ENCODE measurements at regions not wholly inside any gene's neighbourhood (a gene's known extent, or its start where the extent isn't known, plus 50 kb on each side); places are given as distances from the start of the nearest gene placed in this dataset.
"Not testable (repeated sequence)": the region's sequence is repeated elsewhere in the genome, so short reads cannot be mapped to it uniquely, and the experiment has no call there.

DNA sequence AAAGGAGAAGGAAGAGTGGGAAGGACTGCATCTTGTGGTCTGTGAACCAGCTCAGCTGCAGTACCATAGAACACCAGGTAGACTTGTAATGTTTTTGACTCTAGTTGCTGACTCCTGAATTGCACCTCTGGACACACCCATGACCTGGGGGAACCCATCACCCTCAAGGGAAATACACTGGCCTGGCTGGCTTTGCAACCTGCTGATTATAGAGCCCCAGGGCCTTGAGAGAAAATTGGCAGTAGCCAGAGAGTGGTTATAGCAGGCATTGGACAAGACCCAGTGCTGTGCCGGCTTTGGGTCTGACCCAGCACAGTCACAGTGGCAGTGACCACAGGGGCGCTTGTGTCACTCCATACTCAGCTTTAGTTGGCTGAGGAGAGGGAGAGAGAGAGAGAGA, 902.3 kb downstream of the GRID1 start:
- Mint-ChIP-seq H3K27ac (no peak overlapping the region), H3K4me1 (no peaks in the 10 kb centered on the region), H3K4me3 (no peak overlapping the region), H3K9me3 (peaks cover 32% of the 10 kb centered on the region), H3K27me3 (ENCODE audit: low read depth) (no peaks in the 10 kb centered on the region), H3K36me3 (no peaks in the 10 kb centered on the region)
- TF ChIP-seq, protein P1, sequence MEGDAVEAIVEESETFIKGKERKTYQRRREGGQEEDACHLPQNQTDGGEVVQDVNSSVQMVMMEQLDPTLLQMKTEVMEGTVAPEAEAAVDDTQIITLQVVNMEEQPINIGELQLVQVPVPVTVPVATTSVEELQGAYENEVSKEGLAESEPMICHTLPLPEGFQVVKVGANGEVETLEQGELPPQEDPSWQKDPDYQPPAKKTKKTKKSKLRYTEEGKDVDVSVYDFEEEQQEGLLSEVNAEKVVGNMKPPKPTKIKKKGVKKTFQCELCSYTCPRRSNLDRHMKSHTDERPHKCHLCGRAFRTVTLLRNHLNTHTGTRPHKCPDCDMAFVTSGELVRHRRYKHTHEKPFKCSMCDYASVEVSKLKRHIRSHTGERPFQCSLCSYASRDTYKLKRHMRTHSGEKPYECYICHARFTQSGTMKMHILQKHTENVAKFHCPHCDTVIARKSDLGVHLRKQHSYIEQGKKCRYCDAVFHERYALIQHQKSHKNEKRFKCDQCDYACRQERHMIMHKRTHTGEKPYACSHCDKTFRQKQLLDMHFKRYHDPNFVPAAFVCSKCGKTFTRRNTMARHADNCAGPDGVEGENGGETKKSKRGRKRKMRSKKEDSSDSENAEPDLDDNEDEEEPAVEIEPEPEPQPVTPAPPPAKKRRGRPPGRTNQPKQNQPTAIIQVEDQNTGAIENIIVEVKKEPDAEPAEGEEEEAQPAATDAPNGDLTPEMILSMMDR (IDR thresholded peaks at IDR 0.05; ENCODE audit: unreplicated experiment), result no peak
- no peak for DNase-seq (ENCODE audit: low spot score in 2 of 2, unreplicated experiment in 2 of 2)

DNA sequence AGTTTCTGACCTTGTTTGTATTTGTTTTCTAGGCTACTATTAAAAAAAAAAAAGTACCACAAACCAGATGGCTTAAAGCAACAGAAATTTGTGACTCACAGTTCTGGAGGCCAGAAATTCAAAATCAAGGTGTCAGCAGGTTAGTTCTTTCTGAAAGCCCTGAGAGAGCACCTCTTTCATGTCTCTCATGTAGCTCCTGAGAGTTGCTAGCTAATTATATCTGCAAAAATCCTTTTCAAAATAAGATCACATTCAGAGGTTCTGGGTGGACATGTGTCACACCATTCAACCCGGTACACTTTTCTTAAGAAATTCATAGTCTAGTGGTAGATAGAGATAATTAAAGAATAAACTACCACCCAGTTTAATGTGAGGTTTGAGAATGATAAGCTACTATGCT, 888.6 kb downstream of the GRID1 start:
- DNase-seq (ENCODE audit: low spot score in 2 of 2, unreplicated experiment in 2 of 2), result no peak
- peaks cover 6% of the 10 kb centered on the region for H3K9me3 Mint-ChIP-seq
- no peak overlapping the region for H3K27ac Mint-ChIP-seq
- no peaks in the 10 kb centered on the region for H3K4me1 Mint-ChIP-seq
- TF ChIP-seq, protein P1 (IDR thresholded peaks at IDR 0.05; ENCODE audit: unreplicated experiment), result no peak
- no peak overlapping the region for H3K4me3 Mint-ChIP-seq
- no peaks in the 10 kb centered on the region for H3K36me3 Mint-ChIP-seq
- H3K27me3 Mint-ChIP-seq (ENCODE audit: low read depth), result peaks cover 5% of the 10 kb centered on the region

DNA sequence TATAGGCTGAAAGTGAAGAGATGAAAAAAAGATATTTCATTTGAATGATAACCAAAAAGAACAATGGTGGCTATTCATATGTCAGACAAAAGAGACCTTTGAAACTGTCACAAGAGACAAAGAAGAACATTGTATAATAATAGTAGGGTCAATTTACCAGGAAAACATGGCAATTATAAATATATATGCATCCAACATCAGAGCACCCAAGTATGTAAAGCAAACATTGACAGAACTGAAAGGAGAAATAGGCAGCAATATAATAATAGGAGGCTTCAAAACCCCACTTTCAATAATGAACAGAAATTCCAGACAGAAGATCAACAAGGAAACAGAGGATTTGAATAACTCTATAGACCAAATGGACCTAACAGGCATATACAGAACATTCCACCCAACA, 876.2 kb downstream of the GRID1 start:
- Mint-ChIP-seq H3K4me1 (peaks cover 8% of the 10 kb centered on the region), H3K4me3 (no peak overlapping the region), H3K36me3 (no peaks in the 10 kb centered on the region), H3K27ac (no peak overlapping the region), H3K27me3 (ENCODE audit: low read depth) (no peaks in the 10 kb centered on the region), H3K9me3 (peaks cover 4% of the 10 kb centered on the region)
- DNase-seq (ENCODE audit: low spot score in 2 of 2, unreplicated experiment in 2 of 2), result no peak
- TF ChIP-seq, protein P1 (IDR thresholded peaks at IDR 0.05; ENCODE audit: unreplicated experiment), result no peak

DNA sequence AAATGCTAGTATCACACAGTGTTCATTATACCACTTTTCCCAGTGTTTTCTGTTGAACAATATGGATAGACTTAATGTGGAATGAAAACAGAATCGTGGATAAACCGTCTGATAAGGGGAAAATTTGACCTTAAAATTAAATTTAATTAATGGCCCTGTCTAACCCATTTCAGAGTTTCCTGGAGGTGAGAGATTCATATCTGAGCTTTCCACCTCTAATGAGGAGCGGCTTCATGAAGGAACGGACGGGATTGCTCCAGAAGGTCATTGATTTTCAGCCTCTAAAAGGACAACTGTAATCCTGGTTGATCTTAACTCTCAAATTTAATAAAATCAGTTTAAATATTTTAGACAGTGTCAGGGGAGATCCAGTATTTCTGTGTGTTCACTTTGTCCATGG, 874.9 kb downstream of the GRID1 start:
- DNase-seq (ENCODE audit: low spot score in 2 of 2, unreplicated experiment in 2 of 2), result no peak
- Mint-ChIP-seq H3K4me3 (no peak overlapping the region), H3K4me1 (peaks cover 8% of the 10 kb centered on the region), H3K27me3 (ENCODE audit: low read depth) (no peaks in the 10 kb centered on the region), H3K9me3 (peaks cover 4% of the 10 kb centered on the region), H3K27ac (no peak overlapping the region), H3K36me3 (no peaks in the 10 kb centered on the region)
- TF ChIP-seq, protein P1 (IDR thresholded peaks at IDR 0.05; ENCODE audit: unreplicated experiment), result no peak

DNA sequence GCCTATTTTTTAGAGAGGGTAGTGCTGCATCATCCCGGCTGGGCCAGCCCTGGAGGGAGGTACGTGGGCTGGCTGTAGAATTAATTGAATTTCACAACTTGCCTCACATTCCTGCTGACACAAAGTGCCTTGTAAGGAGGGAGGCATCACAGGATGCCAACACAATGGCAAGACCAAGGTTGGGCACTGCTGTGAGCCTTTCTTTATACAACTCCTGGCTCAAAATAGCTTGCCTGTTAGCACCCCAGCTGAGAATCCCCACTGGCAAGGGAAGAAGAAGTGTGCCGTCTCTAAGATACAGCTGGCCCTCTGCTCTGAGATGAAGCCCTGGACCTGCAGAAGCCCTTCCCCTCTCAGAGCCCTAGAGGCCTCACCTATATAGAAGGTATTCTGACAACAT, 873.9 kb downstream of the GRID1 start:
- Mint-ChIP-seq H3K4me1 (peaks cover 8% of the 10 kb centered on the region), H3K4me3 (no peak overlapping the region), H3K9me3 (peaks cover 4% of the 10 kb centered on the region), H3K36me3 (no peaks in the 10 kb centered on the region), H3K27me3 (ENCODE audit: low read depth) (no peaks in the 10 kb centered on the region), H3K27ac (no peak overlapping the region)
- no peak for DNase-seq (ENCODE audit: low spot score in 2 of 2, unreplicated experiment in 2 of 2)
- TF ChIP-seq, protein P1 (IDR thresholded peaks at IDR 0.05; ENCODE audit: unreplicated experiment), result no peak

DNA sequence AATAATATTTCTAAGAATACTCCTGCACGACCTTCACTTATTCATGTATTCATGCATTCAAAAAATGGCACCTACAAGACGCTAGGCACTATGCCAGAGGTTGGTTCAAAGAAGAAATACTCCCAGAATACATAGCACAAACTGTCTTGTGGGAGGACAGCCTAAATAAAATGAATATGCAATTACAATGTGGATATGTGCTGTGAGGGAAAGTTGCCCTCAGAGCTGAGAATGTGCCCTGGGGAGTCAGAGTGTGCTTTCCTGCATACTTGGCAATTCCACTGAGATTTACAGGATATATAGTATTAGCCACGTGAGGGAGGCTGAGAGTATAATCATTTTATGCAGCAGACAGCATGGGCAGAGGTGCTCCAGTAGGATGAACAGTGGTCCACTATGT, 872.9 kb downstream of the GRID1 start:
- Mint-ChIP-seq H3K27me3 (ENCODE audit: low read depth) (no peaks in the 10 kb centered on the region), H3K27ac (no peak overlapping the region)
- no peak for DNase-seq (ENCODE audit: low spot score in 2 of 2, unreplicated experiment in 2 of 2)

DNA sequence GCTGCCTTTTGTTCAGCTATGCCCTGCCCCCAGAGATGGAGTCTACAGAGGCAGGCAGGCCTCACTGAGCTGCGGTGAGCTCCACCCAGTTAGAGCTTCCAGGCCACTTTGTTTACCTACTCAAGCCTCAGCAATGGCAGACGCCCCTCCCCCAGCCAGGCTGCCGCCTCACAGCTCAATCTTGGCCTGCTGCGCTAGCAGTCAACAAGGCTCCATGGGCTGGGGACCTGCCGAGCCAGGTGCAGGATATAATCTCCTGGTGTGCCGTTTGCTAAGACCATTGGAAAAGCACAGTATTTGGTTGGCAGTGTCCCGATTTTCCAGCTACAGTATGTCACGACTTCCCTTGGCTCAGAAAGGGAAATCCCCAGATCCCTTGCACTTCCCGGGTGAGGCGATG, 862.0 kb downstream of the GRID1 start:
- H3K27ac Mint-ChIP-seq; H3K36me3 Mint-ChIP-seq; DNase-seq (ENCODE audit: low spot score in 2 of 2, unreplicated experiment in 2 of 2); H3K27me3 Mint-ChIP-seq (ENCODE audit: low read depth); H3K4me3 Mint-ChIP-seq; H3K4me1 Mint-ChIP-seq: not testable (repeated sequence)
- H3K9me3 Mint-ChIP-seq, result peaks cover 40% of the 10 kb centered on the region

More for the DNA sequence above, 872.9 kb downstream of the GRID1 start:
- peaks cover 8% of the 10 kb centered on the region for H3K4me1 Mint-ChIP-seq
- H3K4me3 Mint-ChIP-seq, result no peak overlapping the region
- peaks cover 4% of the 10 kb centered on the region for H3K9me3 Mint-ChIP-seq
- no peaks in the 10 kb centered on the region for H3K36me3 Mint-ChIP-seq
- TF ChIP-seq, protein P1 (IDR thresholded peaks at IDR 0.05; ENCODE audit: unreplicated experiment), result no peak

Data from mesothelial cell of epicardium (in vitro differentiated cells).